G401.6 (cell line): ENCODE measurements at regions not wholly inside any gene's neighbourhood (a gene's known extent, or its start where the extent isn't known, plus 50 kb on each side); places are given as distances from the start of the nearest gene placed in this dataset.
"Not testable (repeated sequence)": the region's sequence is repeated elsewhere in the genome, so short reads cannot be mapped to it uniquely, and the experiment has no call there.

Experiments used
- FAIRE-seq: peaks from 2 replicates; lab custom pipeline; 2012; peaks lifted over from hg19 to GRCh38; lab: Jason Lieb, UNC

GRCh38 chr5:117131876-117132275, 557.3 kb upstream of the SEMA6A start:
- no peak for FAIRE-seq

- no peak for FAIRE-seq
These were observed 556.5 kb upstream of the SEMA6A start for GRCh38 chr5:117131048-117131679.

GRCh38 chr5:117118499-117118898, 543.9 kb upstream of the SEMA6A start:
- no peak for FAIRE-seq

GRCh38 chr5:117117314-117117713, 542.7 kb upstream of the SEMA6A start:
- FAIRE-seq = not testable (repeated sequence)

- FAIRE-seq = no peak
These were observed 535.9 kb upstream of the SEMA6A start for GRCh38 chr5:117110548-117110947.

- FAIRE-seq = no peak
These were observed 533.2 kb upstream of the SEMA6A start for GRCh38 chr5:117107859-117108258.

- no peak for FAIRE-seq
These were observed 529.1 kb upstream of the SEMA6A start for GRCh38 chr5:117103703-117104102.

GRCh38 chr5:117102591-117102990, 528.0 kb upstream of the SEMA6A start:
- no peak for FAIRE-seq

- FAIRE-seq = no peak
These were observed 525.6 kb upstream of the SEMA6A start for GRCh38 chr5:117100176-117100575.

GRCh38 chr5:117098094-117098493, 523.5 kb upstream of the SEMA6A start:
- no peak for FAIRE-seq

- no peak for FAIRE-seq
These were observed 521.0 kb upstream of the SEMA6A start for GRCh38 chr5:117095346-117096332.

- FAIRE-seq = no peak
These were observed 519.6 kb upstream of the SEMA6A start for GRCh38 chr5:117094114-117094815.

- no peak for FAIRE-seq
These were observed 519.0 kb upstream of the SEMA6A start for GRCh38 chr5:117093653-117094052.

- no peak for FAIRE-seq
These were observed 514.4 kb upstream of the SEMA6A start for GRCh38 chr5:117089001-117089400.

GRCh38 chr5:117088176-117088575, 513.6 kb upstream of the SEMA6A start:
- FAIRE-seq = no peak

GRCh38 chr5:117084067-117084466, 509.4 kb upstream of the SEMA6A start:
- no peak for FAIRE-seq

- no peak for FAIRE-seq
These were observed 508.4 kb upstream of the SEMA6A start for GRCh38 chr5:117082977-117083376.

GRCh38 chr5:117077142-117077541, 502.5 kb upstream of the SEMA6A start:
- FAIRE-seq = no peak

GRCh38 chr5:117072439-117072838, 497.8 kb upstream of the SEMA6A start:
- FAIRE-seq = no peak

- FAIRE-seq = no peak
These were observed 491.2 kb upstream of the SEMA6A start for GRCh38 chr5:117065800-117066199.

- no peak for FAIRE-seq
These were observed 490.5 kb upstream of the SEMA6A start for GRCh38 chr5:117065161-117065560.

GRCh38 chr5:117060099-117060498, 485.5 kb upstream of the SEMA6A start:
- FAIRE-seq = no peak

- no peak for FAIRE-seq
These were observed 484.1 kb upstream of the SEMA6A start for GRCh38 chr5:117058740-117059139.
